HEK293 (cell line): ENCODE measurements at regions not wholly inside any gene's neighbourhood (a gene's known extent, or its start where the extent isn't known, plus 50 kb on each side); places are given as distances from the start of the nearest gene placed in this dataset.
A peak's percentile ranks its signal among the peaks of the same experiment; 100 is the strongest.

Experiments used
- CTCF ChIA-PET: fragments of 350-600 bp; formaldehyde crosslinking; extraction: SDS; loops from one replicate; lab custom pipeline; 2021; ENCODE audit warnings: antibody characterized with exemption; lab: Yijun Ruan, JAX
- POLR2A ChIA-PET: fragments of 300-600 bp; formaldehyde crosslinking; extraction: SDS; loops from one replicate; lab custom pipeline; 2020; ENCODE audit warnings: antibody characterized with exemption, inconsistent platforms; lab: Yijun Ruan, JAX
- H3K27ac ChIP-seq: fragments of 200-500 bp; sonication (Bioruptor generic); 2 replicates; pipeline ENCODE4 v1.5.1; 2014; ENCODE audit warnings: low read depth, low read length, control low read depth, inconsistent platforms; ENCODE audit errors: extremely low read depth
- H3K36me3 ChIP-seq, 2 experiments: fragments of 200-500 bp in 1 of 2; sonication (Bioruptor generic) in 1 of 2; 1 replicate in 1 of 2; 2 replicates in 1 of 2; pipeline ENCODE4 v1.5.1; 2014 to 2017; ENCODE audit warnings: inconsistent platforms in 2 of 2, low read length in 2 of 2; ENCODE audit not compliant: control insufficient read depth in 2 of 2, insufficient read depth in 1 of 2
- H3K4me1 ChIP-seq: fragments of 200-500 bp; sonication (Bioruptor generic); 2 replicates; pipeline ENCODE4 v1.5.1; 2014; ENCODE audit warnings: mild to moderate bottlenecking, low read length, inconsistent platforms; ENCODE audit not compliant: control insufficient read depth, insufficient read depth
- H3K4me3 ChIP-seq: 2 replicates; pipeline ENCODE4 v1.5.1; 2011; ENCODE audit warnings: low read depth, mild to moderate bottlenecking, control low read depth, low read length, moderate library complexity
- H3K9me3 ChIP-seq: fragments of 200-500 bp; sonication (Bioruptor generic); 2 replicates; pipeline ENCODE4 v1.5.1; 2014; ENCODE audit warnings: low read depth, low read length, inconsistent platforms; ENCODE audit not compliant: control insufficient read depth, insufficient read depth
- EGR2 ChIP-seq: fragments of 450-650 bp; formaldehyde crosslinking; IDR thresholded peaks from 2 replicates; pipeline ENCODE4 v1.5.1; 2016; ENCODE audit warnings: low read depth, missing biosample characterization, missing genetic modification characterization
- PRDM1 ChIP-seq: fragments of 450-650 bp; formaldehyde crosslinking; IDR thresholded peaks from 2 replicates; pipeline ENCODE4; 2016; ENCODE audit warnings: missing biosample characterization, missing genetic modification characterization
- SP7 ChIP-seq: fragments of 450-650 bp; formaldehyde crosslinking; IDR thresholded peaks from 2 replicates; pipeline ENCODE4 v1.5.1; 2016; ENCODE audit warnings: missing biosample characterization, missing genetic modification characterization
- ZBTB8A ChIP-seq: fragments of 450-650 bp; formaldehyde crosslinking; IDR thresholded peaks from 2 replicates; pipeline ENCODE4 v1.5.1; 2016; ENCODE audit warnings: missing biosample characterization, missing genetic modification characterization
- ZIC2 ChIP-seq: fragments of 450-650 bp; formaldehyde crosslinking; IDR thresholded peaks from 2 replicates; pipeline ENCODE4 v1.5.1; 2016; ENCODE audit warnings: missing biosample characterization, missing genetic modification characterization
- ZNF2 ChIP-seq: fragments of 450-650 bp; formaldehyde crosslinking; IDR thresholded peaks from 2 replicates; pipeline ENCODE4 v1.5.1; 2016; ENCODE audit warnings: missing biosample characterization, missing genetic modification characterization
- ZNF311 ChIP-seq: fragments of 450-650 bp; formaldehyde crosslinking; IDR thresholded peaks from 2 replicates; pipeline ENCODE4 v1.5.1; 2017; ENCODE audit warnings: missing biosample characterization, missing genetic modification characterization, borderline replicate concordance
- ZNF514 ChIP-seq: fragments of 450-650 bp; formaldehyde crosslinking; IDR thresholded peaks from 2 replicates; pipeline ENCODE4 v1.5.1; 2016; ENCODE audit warnings: missing biosample characterization, missing genetic modification characterization
- ZNF621 ChIP-seq: fragments of 450-650 bp; formaldehyde crosslinking; IDR thresholded peaks from 2 replicates; pipeline ENCODE4 v1.5.1; 2017; ENCODE audit warnings: missing biosample characterization, missing genetic modification characterization
- ZSCAN16 ChIP-seq: fragments of 450-650 bp; formaldehyde crosslinking; IDR thresholded peaks from 2 replicates; pipeline ENCODE4 v1.5.1; 2016; ENCODE audit warnings: missing biosample characterization, missing genetic modification characterization
- ZSCAN30 ChIP-seq: fragments of 450-650 bp; IDR thresholded peaks from 2 replicates; pipeline ENCODE4 v1.5.1; 2018; ENCODE audit warnings: missing biosample characterization, mild to moderate bottlenecking, missing genetic modification characterization, moderate library complexity
- TF ChIP-seq, protein P1 (sequence below): fragments of 450-650 bp; formaldehyde crosslinking; IDR thresholded peaks from 2 replicates; pipeline ENCODE4 v1.5.1; 2016; ENCODE audit warnings: missing biosample characterization, missing genetic modification characterization
- TF ChIP-seq, protein P2 (sequence below): fragments of 450-650 bp; formaldehyde crosslinking; IDR thresholded peaks from 2 replicates; pipeline ENCODE4 v1.5.1; 2016; ENCODE audit warnings: missing biosample characterization, missing genetic modification characterization
- TF ChIP-seq, protein P3 (sequence below): fragments of 450-650 bp; formaldehyde crosslinking; IDR thresholded peaks from 2 replicates; pipeline ENCODE4 v1.5.1; 2016; ENCODE audit warnings: missing biosample characterization, missing genetic modification characterization
- TF ChIP-seq, protein P4 (sequence below): fragments of 450-650 bp; IDR thresholded peaks from 2 replicates; pipeline ENCODE4 v1.5.1; 2018; ENCODE audit warnings: missing biosample characterization, missing genetic modification characterization
- TF ChIP-seq, protein P5 (sequence below): fragments of 450-650 bp; formaldehyde crosslinking; IDR thresholded peaks from 2 replicates; pipeline ENCODE4 v1.5.1; 2016; ENCODE audit warnings: missing biosample characterization, missing genetic modification characterization
- TF ChIP-seq, protein P6 (sequence below): fragments of 450-650 bp; formaldehyde crosslinking; IDR thresholded peaks from 2 replicates; pipeline ENCODE4 v1.5.1; 2017; ENCODE audit warnings: missing biosample characterization, mild to moderate bottlenecking, missing genetic modification characterization, moderate library complexity

DNA sequence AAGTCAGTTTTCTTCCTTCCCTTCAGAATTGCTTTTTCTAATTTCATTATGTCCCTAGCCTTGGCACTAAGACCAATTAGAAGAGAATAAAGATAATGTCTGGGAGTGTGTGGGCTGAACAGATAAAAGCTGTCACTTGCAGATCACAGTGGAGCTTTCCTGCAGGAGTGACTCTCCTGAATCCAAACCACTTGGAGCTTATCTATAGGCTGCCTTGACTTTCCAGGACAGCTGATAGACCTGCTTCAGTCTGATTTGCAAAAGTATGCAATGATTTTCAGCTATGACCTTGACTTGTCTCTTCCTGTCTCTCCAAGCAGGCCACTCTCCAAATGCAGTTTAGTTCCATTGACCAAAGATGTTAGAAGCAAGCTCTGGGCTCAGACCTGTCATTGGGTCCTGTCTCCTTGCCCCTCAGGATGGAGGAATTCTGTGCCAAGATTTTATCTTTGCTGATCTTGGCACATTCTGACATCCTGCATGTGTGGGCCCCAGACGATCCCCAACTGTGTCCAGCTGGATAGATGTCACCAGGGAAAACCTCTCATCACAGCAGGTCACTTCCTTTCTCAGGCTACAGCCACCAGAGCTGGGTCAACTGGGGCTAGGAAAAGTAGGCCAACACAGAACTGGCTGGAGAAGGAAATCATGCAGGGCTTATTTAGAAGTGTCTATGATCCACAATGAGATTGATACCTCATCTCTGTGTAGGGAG lies 120.9 kb upstream of the ZNF438 start:
- ChIA-PET CTCF (no interaction called here), POLR2A (no interaction called here)
- no peak overlapping the region for H3K27ac ChIP-seq
- no peaks in the 10 kb centered on the region for H3K36me3 ChIP-seq
- H3K4me1 ChIP-seq: no peaks in the 10 kb centered on the region
- no peaks in the 10 kb centered on the region for H3K9me3 ChIP-seq
- no peak overlapping the region for H3K4me3 ChIP-seq
- TF ChIP-seq ZNF514 (tag by site-specific recombination) (no peak), ZIC2 (tag by site-specific recombination) (peak; percentile 89)
- TF ChIP-seq, protein P1, sequence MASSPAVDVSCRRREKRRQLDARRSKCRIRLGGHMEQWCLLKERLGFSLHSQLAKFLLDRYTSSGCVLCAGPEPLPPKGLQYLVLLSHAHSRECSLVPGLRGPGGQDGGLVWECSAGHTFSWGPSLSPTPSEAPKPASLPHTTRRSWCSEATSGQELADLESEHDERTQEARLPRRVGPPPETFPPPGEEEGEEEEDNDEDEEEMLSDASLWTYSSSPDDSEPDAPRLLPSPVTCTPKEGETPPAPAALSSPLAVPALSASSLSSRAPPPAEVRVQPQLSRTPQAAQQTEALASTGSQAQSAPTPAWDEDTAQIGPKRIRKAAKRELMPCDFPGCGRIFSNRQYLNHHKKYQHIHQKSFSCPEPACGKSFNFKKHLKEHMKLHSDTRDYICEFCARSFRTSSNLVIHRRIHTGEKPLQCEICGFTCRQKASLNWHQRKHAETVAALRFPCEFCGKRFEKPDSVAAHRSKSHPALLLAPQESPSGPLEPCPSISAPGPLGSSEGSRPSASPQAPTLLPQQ (tag by site-specific recombination): peak; percentile 74

DNA sequence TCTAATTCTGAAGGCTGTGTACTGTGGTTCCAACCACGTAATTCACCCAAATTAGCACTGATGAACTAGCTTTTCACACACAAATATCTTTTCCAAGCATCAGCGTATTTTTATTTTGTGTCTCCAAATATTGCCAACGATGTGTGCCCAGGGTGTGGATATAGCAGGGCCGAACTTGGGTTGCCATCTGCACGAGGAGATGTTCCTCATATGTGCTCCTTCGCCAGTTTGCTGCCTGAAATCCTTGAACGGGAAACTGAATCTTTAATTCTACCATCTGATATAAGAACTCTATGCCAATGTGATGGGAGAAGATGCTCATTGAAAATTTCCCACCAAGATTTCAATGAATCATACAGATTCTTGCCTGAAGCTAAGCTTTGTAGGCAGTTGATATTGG lies 121.5 kb upstream of the ZNF438 start:
- Histone ChIP-seq H3K4me1 (no peaks in the 10 kb centered on the region), H3K4me3 (no peak overlapping the region), H3K9me3 (no peaks in the 10 kb centered on the region), H3K27ac (no peak overlapping the region), H3K36me3 (no peaks in the 10 kb centered on the region)
- POLR2A ChIA-PET: no interaction called here
- CTCF ChIA-PET: no interaction called here
- no peak for TF ChIP-seq ZNF2
- TF ChIP-seq, protein P2, sequence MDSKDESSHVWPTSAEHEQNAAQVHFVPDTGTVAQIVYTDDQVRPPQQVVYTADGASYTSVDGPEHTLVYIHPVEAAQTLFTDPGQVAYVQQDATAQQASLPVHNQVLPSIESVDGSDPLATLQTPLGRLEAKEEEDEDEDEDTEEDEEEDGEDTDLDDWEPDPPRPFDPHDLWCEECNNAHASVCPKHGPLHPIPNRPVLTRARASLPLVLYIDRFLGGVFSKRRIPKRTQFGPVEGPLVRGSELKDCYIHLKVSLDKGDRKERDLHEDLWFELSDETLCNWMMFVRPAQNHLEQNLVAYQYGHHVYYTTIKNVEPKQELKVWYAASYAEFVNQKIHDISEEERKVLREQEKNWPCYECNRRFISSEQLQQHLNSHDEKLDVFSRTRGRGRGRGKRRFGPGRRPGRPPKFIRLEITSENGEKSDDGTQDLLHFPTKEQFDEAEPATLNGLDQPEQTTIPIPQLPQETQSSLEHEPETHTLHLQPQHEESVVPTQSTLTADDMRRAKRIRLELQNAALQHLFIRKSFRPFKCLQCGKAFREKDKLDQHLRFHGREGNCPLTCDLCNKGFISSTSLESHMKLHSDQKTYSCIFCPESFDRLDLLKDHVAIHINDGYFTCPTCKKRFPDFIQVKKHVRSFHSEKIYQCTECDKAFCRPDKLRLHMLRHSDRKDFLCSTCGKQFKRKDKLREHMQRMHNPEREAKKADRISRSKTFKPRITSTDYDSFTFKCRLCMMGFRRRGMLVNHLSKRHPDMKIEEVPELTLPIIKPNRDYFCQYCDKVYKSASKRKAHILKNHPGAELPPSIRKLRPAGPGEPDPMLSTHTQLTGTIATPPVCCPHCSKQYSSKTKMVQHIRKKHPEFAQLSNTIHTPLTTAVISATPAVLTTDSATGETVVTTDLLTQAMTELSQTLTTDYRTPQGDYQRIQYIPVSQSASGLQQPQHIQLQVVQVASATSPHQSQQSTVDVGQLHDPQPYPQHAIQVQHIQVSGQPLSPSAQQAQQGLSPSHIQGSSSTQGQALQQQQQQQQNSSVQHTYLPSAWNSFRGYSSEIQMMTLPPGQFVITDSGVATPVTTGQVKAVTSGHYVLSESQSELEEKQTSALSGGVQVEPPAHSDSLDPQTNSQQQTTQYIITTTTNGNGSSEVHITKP (tag by site-specific recombination): no peak
- no peak for TF ChIP-seq SP7 (tag by site-specific recombination)
- no peak for TF ChIP-seq ZBTB8A
- TF ChIP-seq, protein P3, sequence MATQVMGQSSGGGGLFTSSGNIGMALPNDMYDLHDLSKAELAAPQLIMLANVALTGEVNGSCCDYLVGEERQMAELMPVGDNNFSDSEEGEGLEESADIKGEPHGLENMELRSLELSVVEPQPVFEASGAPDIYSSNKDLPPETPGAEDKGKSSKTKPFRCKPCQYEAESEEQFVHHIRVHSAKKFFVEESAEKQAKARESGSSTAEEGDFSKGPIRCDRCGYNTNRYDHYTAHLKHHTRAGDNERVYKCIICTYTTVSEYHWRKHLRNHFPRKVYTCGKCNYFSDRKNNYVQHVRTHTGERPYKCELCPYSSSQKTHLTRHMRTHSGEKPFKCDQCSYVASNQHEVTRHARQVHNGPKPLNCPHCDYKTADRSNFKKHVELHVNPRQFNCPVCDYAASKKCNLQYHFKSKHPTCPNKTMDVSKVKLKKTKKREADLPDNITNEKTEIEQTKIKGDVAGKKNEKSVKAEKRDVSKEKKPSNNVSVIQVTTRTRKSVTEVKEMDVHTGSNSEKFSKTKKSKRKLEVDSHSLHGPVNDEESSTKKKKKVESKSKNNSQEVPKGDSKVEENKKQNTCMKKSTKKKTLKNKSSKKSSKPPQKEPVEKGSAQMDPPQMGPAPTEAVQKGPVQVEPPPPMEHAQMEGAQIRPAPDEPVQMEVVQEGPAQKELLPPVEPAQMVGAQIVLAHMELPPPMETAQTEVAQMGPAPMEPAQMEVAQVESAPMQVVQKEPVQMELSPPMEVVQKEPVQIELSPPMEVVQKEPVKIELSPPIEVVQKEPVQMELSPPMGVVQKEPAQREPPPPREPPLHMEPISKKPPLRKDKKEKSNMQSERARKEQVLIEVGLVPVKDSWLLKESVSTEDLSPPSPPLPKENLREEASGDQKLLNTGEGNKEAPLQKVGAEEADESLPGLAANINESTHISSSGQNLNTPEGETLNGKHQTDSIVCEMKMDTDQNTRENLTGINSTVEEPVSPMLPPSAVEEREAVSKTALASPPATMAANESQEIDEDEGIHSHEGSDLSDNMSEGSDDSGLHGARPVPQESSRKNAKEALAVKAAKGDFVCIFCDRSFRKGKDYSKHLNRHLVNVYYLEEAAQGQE (tag by site-specific recombination): no peak
- no peak for TF ChIP-seq ZIC2 (tag by site-specific recombination)
- TF ChIP-seq PRDM1 (tag by site-specific recombination): no peak
- TF ChIP-seq, protein P4, sequence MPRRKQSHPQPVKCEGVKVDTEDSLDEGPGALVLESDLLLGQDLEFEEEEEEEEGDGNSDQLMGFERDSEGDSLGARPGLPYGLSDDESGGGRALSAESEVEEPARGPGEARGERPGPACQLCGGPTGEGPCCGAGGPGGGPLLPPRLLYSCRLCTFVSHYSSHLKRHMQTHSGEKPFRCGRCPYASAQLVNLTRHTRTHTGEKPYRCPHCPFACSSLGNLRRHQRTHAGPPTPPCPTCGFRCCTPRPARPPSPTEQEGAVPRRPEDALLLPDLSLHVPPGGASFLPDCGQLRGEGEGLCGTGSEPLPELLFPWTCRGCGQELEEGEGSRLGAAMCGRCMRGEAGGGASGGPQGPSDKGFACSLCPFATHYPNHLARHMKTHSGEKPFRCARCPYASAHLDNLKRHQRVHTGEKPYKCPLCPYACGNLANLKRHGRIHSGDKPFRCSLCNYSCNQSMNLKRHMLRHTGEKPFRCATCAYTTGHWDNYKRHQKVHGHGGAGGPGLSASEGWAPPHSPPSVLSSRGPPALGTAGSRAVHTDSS (tag by site-specific recombination): no peak
- no peak for TF ChIP-seq ZSCAN16 (tag by site-specific recombination)
- TF ChIP-seq ZNF311: no peak
- TF ChIP-seq ZNF621: no peak
- no peak for TF ChIP-seq ZSCAN30
- TF ChIP-seq, protein P5, sequence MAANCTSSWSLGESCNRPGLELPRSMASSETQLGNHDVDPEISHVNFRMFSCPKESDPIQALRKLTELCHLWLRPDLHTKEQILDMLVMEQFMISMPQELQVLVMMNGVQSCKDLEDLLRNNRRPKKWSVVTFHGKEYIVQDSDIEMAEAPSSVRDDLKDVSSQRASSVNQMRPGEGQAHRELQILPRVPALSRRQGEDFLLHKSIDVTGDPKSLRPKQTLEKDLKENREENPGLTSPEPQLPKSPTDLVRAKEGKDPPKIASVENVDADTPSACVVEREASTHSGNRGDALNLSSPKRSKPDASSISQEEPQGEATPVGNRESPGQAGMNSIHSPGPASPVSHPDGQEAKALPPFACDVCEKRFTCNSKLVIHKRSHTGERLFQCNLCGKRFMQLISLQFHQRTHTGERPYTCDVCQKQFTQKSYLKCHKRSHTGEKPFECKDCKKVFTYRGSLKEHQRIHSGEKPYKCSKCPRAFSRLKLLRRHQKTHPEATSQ (tag by site-specific recombination): no peak
- no peak for TF ChIP-seq EGR2 (tag by site-specific recombination)
- TF ChIP-seq, protein P6, sequence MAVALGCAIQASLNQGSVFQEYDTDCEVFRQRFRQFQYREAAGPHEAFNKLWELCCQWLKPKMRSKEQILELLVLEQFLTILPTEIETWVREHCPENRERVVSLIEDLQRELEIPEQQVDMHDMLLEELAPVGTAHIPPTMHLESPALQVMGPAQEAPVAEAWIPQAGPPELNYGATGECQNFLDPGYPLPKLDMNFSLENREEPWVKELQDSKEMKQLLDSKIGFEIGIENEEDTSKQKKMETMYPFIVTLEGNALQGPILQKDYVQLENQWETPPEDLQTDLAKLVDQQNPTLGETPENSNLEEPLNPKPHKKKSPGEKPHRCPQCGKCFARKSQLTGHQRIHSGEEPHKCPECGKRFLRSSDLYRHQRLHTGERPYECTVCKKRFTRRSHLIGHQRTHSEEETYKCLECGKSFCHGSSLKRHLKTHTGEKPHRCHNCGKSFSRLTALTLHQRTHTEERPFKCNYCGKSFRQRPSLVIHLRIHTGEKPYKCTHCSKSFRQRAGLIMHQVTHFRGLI (tag by site-specific recombination): no peak
